Kidney (tissue), 13 donors: ENCODE measurements at regions not wholly inside any gene's neighbourhood (a gene's known extent, or its start where the extent isn't known, plus 50 kb on each side); places are given as distances from the start of the nearest gene placed in this dataset.
A peak's percentile ranks its signal among the peaks of the same experiment; 100 is the strongest.

ENCODE experiments used
- DNase-seq, 5 donors: peaks; one replicate each; pipeline ENCODE4 v3.0.0-alpha.2; 2013 to 2020
- FAIRE-seq: peaks from 2 replicates; lab custom pipeline; 2012; peaks lifted over from hg19 to GRCh38; lab: Jason Lieb, UNC
- H3K27ac ChIP-seq, 2 donors: one replicate each; pipeline ENCODE4 v1.7.0; 2013; ENCODE audit warnings: low read depth in 2 of 2, low read length in 2 of 2, inconsistent platforms in 1 of 2
- H3K27me3 ChIP-seq: one replicate; pipeline ENCODE4 v1.7.1; 2013; ENCODE audit warnings: low read length, inconsistent platforms; ENCODE audit not compliant: control insufficient read depth, insufficient read depth
- H3K36me3 ChIP-seq, 3 donors: one replicate each; pipeline versions ENCODE4 v1.7.0 to v1.7.1; 2013; ENCODE audit warnings: low read length in 3 of 3, control low read depth in 1 of 3, inconsistent platforms in 1 of 3; ENCODE audit not compliant: insufficient read depth in 3 of 3, control insufficient read depth in 2 of 3
- H3K4me1 ChIP-seq, 3 donors: one replicate each; pipeline versions ENCODE4 v1.7.0 to v1.7.1; 2013; ENCODE audit warnings: low read length in 3 of 3, inconsistent platforms in 1 of 3, low read depth in 1 of 3; ENCODE audit not compliant: control insufficient read depth in 2 of 3, insufficient read depth in 2 of 3
- H3K4me3 ChIP-seq, 3 donors: one replicate each; pipeline versions ENCODE4 v1.7.0 to v1.8.1; 2013; ENCODE audit warnings: low read length in 3 of 3, control low read depth in 1 of 3, inconsistent platforms in 1 of 3
- H3K9ac ChIP-seq, 3 donors: one replicate each; pipeline versions ENCODE4 v1.7.0 to v1.7.1; 2013; ENCODE audit warnings: low read length in 3 of 3, control low read depth in 1 of 3, inconsistent platforms in 1 of 3
- H3K9me3 ChIP-seq, 3 donors: one replicate each; pipeline versions ENCODE4 v1.7.0 to v1.7.1; 2013; ENCODE audit warnings: low read length in 3 of 3, control low read depth in 1 of 3, inconsistent platforms in 1 of 3; ENCODE audit not compliant: control insufficient read depth in 2 of 3, insufficient read depth in 1 of 3
- intact Hi-C: fragments of 100-400 bp; cut with DNase I; formaldehyde crosslinking; loops from one replicate; pipeline ENCODE4 v1.11.1; 2022
- TF ChIP-seq, protein P1 (sequence below): IDR thresholded peaks from 3 replicates; pipeline ENCODE4 v1.5.1; 2012; ENCODE audit warnings: mild to moderate bottlenecking, moderate library complexity, borderline replicate concordance; ENCODE audit not compliant: insufficient read depth; ENCODE audit errors: extremely low read depth
- donor health status: control.
- donor health status: control.
- donor health status: control.
- donor health status: control.
- donor health status: control.
- donor health status: DM: yes; HTN: yes; CAD: no.
- donor health status: Normal renal cell carcinoma (clear cell type).

DNA sequence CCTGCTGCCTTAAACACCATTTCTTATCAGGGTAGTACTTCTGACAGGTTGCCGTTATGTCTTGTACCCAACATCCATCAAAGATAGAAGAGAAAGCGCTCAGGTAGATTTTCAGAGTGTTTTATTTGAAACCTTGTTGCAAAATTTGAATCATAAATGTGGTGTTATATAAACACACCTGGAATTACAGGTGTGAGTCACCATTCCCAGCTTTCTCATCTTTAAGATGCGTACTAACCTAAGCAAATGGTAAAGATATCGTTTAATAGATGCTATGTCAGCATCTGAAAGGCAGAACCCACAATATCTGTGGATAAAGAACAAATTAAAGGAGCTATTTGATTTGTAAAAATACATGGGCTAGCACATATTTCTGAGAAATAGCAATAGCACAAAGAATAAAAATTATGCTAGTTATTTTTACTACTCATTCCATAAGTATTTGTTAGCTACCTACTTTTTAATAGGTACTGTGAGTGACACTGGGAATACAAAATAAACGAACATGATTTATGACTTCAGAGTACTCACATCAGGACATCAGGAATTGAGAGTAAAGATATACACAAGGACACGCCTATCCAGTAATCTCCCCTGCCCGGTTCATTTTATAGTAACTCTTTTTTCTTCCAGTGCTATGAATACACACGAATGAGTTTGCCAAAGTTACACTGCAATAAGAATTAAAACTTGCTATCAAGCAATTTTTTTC is 193.8 kb downstream of the RBM43 start:
- Histone ChIP-seq H3K4me3 (no peak overlapping the region), H3K4me1 (no peaks in the 10 kb centered on the region), H3K9ac (no peak overlapping the region), H3K27me3 (no peaks in the 10 kb centered on the region), H3K9me3 (no peaks in the 10 kb centered on the region), H3K36me3 (no peaks in the 10 kb centered on the region), H3K27ac (no peak overlapping the region)
- TF ChIP-seq, protein P1, sequence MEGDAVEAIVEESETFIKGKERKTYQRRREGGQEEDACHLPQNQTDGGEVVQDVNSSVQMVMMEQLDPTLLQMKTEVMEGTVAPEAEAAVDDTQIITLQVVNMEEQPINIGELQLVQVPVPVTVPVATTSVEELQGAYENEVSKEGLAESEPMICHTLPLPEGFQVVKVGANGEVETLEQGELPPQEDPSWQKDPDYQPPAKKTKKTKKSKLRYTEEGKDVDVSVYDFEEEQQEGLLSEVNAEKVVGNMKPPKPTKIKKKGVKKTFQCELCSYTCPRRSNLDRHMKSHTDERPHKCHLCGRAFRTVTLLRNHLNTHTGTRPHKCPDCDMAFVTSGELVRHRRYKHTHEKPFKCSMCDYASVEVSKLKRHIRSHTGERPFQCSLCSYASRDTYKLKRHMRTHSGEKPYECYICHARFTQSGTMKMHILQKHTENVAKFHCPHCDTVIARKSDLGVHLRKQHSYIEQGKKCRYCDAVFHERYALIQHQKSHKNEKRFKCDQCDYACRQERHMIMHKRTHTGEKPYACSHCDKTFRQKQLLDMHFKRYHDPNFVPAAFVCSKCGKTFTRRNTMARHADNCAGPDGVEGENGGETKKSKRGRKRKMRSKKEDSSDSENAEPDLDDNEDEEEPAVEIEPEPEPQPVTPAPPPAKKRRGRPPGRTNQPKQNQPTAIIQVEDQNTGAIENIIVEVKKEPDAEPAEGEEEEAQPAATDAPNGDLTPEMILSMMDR = no peak
- no peak for DNase-seq
- FAIRE-seq = no peak
- intact Hi-C loops = no loop called here

DNA sequence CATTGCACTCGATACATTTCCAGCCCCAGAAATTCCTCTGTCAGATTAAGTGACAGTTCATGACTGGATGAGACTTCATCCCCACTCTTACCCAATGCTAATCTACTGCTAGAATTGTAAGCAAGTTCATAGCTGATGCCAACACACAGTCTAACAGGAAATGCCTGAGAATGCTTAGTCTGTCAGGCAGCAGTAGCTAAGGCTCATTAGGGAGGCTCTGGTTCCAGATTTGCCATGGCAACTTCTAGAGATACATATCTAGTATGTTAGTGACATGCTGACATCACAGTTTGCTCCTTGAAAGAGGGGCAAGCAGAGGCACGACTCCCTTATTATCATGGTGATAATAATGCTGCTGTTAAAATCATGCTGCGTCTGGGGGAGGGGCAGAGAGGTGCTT is 198.4 kb downstream of the RBM43 start:
- TF ChIP-seq, protein P1 = no peak
- intact Hi-C loops = no loop called here
- Histone ChIP-seq H3K27me3 (no peaks in the 10 kb centered on the region), H3K9me3 (no peaks in the 10 kb centered on the region), H3K27ac (no peak overlapping the region), H3K36me3 (no peaks in the 10 kb centered on the region), H3K4me3 (no peak overlapping the region), H3K4me1 (no peaks in the 10 kb centered on the region), H3K9ac (no peak overlapping the region)
- FAIRE-seq (no peak), DNase-seq (peak in 2 of 5 donors; percentile 48 to 61)

DNA sequence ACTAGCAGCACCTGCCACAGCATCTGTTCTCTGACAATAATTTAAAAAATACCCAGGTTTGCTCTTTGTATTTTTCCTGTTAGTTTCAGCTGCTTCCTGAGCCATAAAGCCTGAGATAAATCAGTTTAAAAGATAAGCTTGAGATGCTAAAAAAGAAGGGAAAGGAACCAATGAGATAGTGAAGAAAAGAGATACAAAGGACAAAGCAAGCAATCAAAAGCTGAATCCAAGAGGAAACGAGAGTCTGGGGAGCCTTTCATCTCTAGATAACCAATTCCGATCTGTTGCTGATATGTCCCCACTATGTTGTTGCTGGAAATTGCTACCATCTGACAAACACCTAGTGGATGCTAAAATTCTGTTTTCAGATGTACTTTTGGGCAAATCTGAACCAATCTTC is 201.4 kb downstream of the RBM43 start:
- TF ChIP-seq, protein P1 = no peak
- no peaks in the 10 kb centered on the region for H3K36me3 ChIP-seq
- H3K4me3 ChIP-seq = no peak overlapping the region
- H3K9me3 ChIP-seq = no peaks in the 10 kb centered on the region
- intact Hi-C loops = no loop called here
- no peak overlapping the region for H3K9ac ChIP-seq
- DNase-seq (no peak), FAIRE-seq (no peak)
- no peak overlapping the region for H3K27ac ChIP-seq
- no peaks in the 10 kb centered on the region for H3K4me1 ChIP-seq
- H3K27me3 ChIP-seq = no peaks in the 10 kb centered on the region

DNA sequence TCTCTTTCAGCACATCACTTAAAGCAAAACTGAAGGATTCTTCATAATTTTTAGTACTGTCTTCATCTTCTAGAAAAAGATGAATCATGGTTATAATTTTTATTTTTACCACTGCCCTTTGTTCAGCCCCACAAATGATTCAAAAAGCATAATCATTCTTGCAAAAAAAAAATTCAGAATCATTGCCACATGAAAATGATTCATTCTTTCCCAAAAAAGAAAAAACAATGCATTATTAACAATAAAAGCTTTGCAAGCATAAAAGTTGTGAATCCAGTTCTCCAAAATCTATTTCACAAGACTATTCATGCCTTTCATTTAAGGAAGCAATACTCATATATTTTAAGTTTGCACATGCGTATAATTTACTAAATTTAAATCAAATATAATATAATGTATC is 204.8 kb downstream of the RBM43 start:
- no peaks in the 10 kb centered on the region for H3K9me3 ChIP-seq
- intact Hi-C loops = no loop called here
- H3K4me1 ChIP-seq = no peaks in the 10 kb centered on the region
- no peaks in the 10 kb centered on the region for H3K36me3 ChIP-seq
- no peak overlapping the region for H3K27ac ChIP-seq
- FAIRE-seq (peak; percentile 6), DNase-seq (no peak)
- H3K4me3 ChIP-seq = no peak overlapping the region
- TF ChIP-seq, protein P1 = no peak
- H3K27me3 ChIP-seq = no peaks in the 10 kb centered on the region
- H3K9ac ChIP-seq = no peak overlapping the region
